NOMO-1 (cell line): ENCODE measurements at regions not wholly inside any gene's neighbourhood (a gene's known extent, or its start where the extent isn't known, plus 50 kb on each side); places are given as distances from the start of the nearest gene placed in this dataset.

Experiments
- DNase-seq, 2 experiments: peaks; one replicate each; lab custom pipeline; 2025; ENCODE audit not compliant: unreplicated experiment in 2 of 2; lab: John Stamatoyannopoulos, UW

DNA sequence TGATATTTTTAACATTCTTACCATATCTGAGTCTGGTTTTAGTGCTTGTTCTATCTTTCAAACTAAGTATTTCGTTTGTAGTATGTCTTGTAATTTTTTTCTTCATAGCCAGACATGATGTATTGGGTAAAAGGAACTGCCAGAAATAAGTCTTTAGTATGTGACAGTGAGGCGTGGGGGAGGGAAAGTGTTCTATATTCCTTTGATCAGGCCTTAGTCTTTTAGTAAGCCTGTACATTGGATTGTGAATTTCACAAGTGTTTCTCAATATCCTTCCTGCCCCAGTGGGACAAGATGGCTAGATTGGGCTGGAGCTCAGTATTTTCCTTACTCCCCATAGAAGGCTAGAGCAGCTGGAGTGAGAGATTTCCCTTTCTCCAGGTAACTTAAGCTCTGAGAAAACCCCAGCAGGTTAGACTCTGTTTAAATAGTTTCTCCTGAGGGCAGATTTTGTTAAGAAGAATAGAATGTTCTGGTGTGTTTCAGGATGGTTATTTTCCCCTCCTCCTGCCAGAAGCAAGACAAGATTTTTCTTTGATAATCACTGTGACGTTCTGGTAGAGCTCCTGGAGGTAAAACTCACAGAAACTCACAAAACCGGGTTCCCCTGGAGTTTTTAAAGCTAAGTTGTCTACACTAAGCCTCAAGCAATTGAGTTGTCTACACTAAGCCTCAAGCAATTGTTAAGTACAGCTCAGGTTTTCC lies 140.7 kb upstream of the ARPP21 start:
- DNase-seq, result peak; percentile 25 to 40

DNA sequence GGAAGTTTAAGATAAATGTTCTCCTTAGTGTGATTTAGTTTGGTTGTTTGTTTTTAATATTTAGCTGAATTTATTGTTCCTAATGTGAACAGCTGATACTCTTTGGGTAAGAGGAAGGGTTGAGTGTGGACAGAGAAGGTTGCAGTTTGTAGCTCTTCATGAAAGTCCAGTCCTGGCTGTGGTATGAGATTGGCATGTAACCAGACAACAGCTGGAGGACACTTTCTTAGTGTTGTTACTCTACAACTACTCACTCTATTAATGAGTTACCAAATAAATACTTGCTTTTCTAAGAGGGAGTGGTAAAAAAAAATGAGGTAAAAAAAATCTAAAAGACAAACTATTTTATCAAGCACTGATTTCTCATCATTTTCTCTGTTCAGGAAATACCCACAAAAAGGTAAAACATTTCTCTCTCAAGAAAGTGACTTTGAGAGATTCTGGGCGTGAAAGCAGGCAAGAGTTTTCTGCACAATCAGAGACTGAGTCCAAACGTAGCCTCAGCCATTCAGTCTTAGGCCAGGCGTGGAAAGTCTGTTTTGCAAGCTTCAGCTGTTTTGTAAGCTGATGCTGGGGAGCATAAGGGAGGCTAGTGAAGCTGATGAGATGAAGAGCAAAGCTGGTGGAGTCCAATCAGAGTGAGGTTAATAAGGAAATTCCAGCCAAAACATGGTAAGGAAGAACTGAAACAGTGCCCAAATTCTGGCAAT lies 138.5 kb upstream of the ARPP21 start:
- no peak for DNase-seq

GRCh38 chr3:35502699-35503098 lies 136.6 kb upstream of the ARPP21 start:
- DNase-seq, result no peak

DNA sequence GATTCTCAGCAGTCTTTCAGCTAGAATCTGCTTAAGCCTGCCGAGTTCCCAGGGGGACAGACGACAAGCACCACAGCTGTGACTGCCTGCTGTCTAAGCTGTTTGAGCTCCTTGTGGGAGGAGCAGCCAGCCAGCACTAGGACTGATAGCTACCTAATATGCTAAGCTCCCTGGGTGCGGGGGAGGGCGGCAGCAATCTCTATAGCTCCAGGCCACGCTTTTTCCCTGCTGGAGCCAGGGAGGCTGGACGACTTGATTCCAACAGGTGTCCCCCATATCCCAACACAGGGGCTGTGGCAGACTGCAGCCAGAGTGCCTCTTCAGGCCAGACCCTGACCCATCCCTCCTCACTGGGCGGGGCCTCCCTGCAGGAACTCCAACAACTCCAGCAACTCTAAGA lies 134.1 kb upstream of the ARPP21 start:
- no peak for DNase-seq

DNA sequence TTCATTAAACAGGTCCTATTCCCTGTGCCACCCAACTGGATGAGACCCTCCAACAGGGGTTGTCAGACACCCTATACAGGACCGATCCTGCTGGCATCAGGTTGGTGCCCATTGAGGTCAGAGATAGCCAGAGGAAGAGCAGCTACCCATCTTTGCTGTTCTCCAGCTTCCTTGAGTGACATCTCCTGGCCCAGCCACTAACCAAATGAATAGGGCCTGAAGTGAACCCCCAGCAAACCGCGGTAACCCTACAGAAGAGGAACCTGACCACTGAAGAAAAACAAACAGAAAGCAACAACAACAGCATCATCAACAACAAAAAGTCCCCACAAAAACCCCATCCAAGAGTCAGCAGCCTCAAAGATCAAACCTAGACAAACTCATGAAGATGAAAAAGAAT lies 133.6 kb upstream of the ARPP21 start:
- DNase-seq, result no peak

DNA sequence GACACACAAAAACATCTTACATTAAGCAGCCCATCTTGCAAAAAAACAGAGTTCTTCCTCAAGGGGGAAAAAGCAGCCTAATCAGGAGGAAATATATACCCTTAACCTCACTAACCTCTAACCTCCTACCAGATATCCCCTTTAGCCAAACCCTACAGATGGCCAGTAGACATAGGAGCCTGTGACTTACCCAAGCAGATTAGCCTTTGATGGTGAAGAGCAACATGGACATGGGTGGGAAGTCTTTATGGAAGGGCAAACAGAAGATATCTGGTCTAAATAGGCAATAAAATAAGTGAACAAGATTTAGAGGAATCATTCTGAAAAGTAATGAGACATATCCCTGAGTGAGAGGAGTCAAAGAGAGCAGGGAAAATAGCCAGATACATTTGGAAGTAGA lies 119.4 kb upstream of the ARPP21 start:
- no peak for DNase-seq

DNA sequence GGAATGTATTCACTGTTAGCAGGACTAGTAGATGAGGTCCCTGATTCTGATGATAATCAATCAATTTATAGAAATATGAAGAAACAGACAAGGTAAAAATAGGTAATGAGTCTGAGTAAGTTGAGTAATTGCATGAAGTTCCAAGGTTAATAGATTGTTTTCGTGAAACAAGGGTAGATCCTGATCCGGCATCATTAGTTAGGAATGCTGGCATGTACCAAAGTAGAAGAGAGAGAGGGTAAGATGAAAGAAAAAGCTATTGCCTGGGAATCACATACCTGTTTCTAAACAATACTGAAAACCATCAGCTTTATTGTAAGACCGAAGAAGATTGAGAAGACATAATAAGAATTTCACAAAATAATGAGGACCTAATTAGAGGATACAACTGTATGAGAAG lies 118.1 kb upstream of the ARPP21 start:
- no peak for DNase-seq

DNA sequence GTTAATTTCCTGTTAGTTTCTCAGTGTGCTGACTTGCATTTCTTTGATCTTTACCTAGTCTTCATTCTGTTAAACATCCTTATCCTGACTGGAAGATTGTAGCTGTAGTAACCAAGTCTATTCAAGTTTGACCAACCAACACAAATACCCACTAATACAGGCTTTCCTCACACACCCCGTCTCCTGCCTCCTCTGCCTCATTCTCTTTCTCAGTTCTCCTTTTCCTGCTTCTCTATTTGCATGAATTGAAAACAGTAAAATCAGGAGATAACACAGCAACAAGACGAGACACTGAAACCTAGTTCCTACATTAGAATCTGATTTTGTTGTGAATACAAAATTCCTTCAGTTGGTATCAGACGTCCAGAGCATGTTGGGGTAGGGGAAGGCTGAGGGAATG lies 116.9 kb upstream of the ARPP21 start:
- DNase-seq, result peak; percentile 20 to 49

DNA sequence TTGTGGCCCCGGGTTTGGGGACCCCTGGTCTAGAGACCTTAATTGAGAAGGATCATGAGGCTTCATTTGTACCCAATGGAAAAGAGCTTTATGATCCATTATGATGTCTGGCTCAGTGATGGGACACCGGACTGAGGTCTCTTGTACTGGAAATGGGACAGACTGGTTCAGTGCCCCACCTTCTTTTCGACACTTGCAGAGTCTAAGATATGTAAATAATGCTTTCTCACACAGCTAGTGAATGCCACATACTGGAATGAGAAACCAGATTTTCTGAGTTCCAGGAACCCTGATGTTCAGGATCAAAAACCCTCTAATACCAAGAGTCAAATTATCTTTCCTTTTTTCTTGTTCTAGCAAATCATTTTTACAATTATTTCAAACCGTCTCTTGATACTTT lies 116.3 kb upstream of the ARPP21 start:
- no peak for DNase-seq

DNA sequence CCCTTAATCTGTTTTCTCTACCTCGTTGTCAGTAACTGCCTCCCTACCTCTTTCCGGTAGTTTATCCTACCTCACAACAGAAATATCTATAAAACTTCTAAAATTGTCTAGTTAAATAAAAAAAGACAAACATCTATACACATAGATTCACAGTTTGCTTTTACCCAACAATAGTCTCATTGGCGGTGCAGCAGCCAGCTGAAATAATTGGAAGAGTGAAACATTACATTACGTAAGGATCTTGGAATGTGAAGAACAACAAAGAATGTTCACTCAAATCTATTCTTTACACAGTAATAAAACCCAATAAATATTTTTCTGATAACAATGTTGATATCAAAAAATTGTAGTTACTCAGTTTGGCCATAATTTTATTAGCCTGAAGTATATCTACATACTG lies 115.5 kb upstream of the ARPP21 start:
- DNase-seq, result no peak

DNA sequence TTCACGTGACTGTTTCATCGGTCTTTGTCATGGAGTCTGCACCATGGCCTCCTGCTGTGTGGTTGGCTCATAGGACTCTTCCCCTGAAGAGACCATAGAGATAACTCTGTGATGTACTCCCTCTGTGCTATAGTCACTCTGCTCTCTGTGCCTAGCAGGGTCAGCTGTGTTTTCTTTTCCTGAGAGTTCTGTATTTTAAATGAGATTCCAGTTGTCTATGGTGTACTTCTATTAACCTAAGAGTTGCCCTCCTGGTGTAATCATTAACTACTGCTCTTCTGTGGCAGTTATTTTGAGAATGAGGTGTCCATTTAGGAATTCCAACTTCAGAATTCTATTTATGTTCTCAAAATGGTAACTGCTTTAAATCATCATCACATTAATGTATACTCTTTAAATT lies 114.5 kb upstream of the ARPP21 start:
- no peak for DNase-seq

- DNase-seq, result no peak
Measured at GRCh38 chr3:35528728-35529127, 110.6 kb upstream of the ARPP21 start.

- DNase-seq, result no peak
Measured at GRCh38 chr3:35529337-35529736, 110.0 kb upstream of the ARPP21 start.

DNA sequence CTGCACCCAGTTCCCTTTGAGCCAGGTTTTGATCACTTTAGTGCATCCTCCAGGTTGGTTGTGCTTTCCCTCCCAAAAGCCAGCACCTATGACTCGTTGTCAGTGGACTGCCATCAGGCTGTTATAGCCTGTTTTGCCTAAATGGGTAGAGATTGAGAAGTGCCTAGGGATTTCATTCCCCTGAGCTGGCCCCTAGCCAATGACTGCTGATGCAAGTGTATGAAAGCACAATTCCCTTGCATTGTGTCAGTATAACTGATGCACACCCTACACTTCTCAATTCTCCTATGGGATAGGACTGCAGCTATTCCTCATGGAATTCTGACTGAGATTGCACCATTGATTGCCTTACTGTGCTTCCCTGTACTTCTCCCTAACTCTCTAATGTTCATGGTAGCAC lies 102.1 kb upstream of the ARPP21 start:
- DNase-seq, result no peak

DNA sequence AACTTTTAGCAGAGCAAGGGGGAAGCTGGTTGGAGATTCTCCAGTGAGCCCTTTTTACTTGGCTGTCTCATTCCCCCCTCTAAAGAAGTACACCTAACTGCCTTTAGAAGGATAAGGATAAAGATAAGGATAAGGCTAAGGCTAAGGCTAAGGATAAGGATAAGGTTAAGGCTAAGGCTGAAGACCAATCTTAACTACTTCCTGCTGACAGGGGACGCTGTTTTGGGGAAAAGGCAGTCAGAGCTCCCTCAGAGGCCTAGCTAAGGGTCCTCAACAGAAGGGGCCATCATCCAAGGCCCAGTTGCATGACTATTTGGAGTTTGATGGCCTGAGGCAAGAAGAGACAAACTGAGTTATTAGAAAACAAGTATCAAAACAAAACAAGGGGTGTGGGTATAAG lies 94.3 kb upstream of the ARPP21 start:
- no peak for DNase-seq

DNA sequence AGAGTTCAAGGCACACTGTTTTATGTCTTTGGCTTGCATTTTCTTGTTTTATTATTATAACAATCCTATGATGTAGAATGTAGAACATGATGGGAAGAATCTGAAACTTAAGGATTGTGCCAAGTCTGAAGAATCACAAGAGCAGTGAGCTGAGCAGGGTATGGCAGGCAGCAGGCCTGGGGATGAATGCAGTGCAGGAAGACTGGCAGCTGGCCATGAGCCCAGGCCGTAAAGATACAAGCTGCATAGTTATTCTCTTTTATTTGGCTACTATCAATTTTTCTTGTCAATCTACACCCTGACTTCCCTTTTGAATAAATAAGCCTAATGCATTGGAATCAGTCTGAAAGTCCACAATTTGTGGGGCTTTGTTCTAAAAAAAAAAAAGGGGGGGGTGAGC lies 89.6 kb upstream of the ARPP21 start:
- no peak for DNase-seq

DNA sequence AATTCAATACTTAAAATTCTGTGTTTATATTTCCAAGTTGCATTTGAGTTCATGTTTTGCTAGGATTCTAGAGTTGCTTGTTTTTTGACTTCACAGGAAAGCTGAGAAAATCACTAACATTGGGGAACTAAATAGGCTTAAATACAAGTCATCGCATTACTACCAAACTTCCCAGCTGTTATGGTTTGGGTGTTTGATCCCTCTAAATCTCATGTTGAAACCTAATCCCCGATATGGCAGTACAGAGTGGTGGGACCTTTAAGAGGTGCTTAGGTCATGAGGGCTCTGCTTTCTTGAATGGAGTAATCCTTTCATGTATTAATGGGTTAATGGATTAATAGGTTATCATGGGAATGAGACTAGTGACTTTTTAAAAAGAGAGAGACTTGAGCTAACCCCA lies 77.2 kb upstream of the ARPP21 start:
- no peak for DNase-seq

DNA sequence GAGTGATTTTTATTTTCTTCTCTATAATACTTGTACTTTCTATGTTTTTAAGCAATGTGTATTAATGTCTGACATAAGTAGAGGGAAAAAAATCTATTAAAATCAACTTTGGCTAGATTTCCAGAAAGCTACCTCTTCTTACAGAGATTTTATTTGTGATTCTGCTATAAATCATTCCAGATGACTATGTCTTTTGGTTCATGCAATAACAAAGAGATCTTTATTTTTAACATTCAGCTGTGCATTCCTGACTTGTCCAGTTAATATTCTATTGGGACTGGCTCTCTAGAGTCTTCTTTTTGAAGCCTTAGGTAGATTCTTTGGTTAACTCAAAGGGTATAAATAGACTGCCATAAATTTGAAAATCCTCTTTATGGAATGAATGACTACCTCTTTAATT lies 74.3 kb upstream of the ARPP21 start:
- no peak for DNase-seq
